ENCODE measurements at regions not wholly inside any gene's neighbourhood (a gene's known extent, or its start where the extent isn't known, plus 50 kb on each side); places are given as distances from the start of the nearest gene placed in this dataset.

DNA sequence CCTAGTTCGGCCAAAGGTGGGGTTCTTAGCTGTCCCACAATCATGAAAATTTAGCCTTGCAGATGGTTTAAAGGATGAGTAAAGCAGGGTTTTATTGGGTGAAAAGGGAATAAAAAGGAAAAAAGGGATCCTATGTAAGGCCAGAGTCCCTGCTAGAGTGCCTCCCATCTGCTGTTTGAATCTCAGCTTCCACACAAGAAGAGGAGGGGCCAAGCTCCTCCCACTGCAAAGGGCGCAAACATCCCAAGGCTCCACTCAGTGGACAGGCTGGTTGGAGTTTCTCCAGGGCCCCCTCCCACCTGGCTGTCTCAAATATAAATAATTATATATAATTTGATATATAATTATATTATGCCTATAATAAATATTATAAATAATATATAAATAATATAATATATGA, 1272.1 kb upstream of the PCDH20 start:
- H3F3A ChIP-seq (ENCODE audit: low read depth): no peaks in the 10 kb centered on the region
- no peak overlapping the region for H2AFZ ChIP-seq (ENCODE audit: low read length)
- no peaks in the 10 kb centered on the region for H3K36me3 ChIP-seq (ENCODE audit: insufficient read depth, low read length)
- H3K9me3 ChIP-seq (ENCODE audit: insufficient read depth, low read depth, low read length): no peaks in the 10 kb centered on the region
- no peaks in the 10 kb centered on the region for H3K9me2 ChIP-seq (replicated peaks; ENCODE audit: low read depth, low read length)
- H3K4me1 ChIP-seq (ENCODE audit: insufficient read depth, low read length, poor library complexity, severe bottlenecking): no peaks in the 10 kb centered on the region
- H3K4me3 ChIP-seq (ENCODE audit: low read length, poor library complexity, severe bottlenecking): no peak overlapping the region
- H3K27me3 ChIP-seq (ENCODE audit: insufficient read depth, low read length, poor library complexity, severe bottlenecking): no peaks in the 10 kb centered on the region
- no peak overlapping the region for H3K9ac ChIP-seq (ENCODE audit: low read depth, low read length, poor library complexity, severe bottlenecking)
- H3K79me2 ChIP-seq (ENCODE audit: insufficient read depth, low read length): no peaks in the 10 kb centered on the region
- H4K20me1 ChIP-seq (ENCODE audit: insufficient read depth, low read length, poor library complexity, severe bottlenecking): no peaks in the 10 kb centered on the region
- TF ChIP-seq EZH2phosphoT487 (IDR thresholded peaks at IDR 0.05; ENCODE audit: borderline replicate concordance) (no peak), CTCF (conservative IDR thresholded peaks at IDR 0.05; ENCODE audit: low read length) (no peak)
- no peak overlapping the region for H3K4me2 ChIP-seq (ENCODE audit: low read depth, low read length, poor library complexity, severe bottlenecking)

GRCh38 chr13:62684359-62684758, 1268.7 kb upstream of the PCDH20 start:
- H3K4me3 ChIP-seq (ENCODE audit: low read length, poor library complexity, severe bottlenecking): no peak overlapping the region
- H2AFZ ChIP-seq (ENCODE audit: low read length): no peak overlapping the region
- H3K36me3 ChIP-seq (ENCODE audit: insufficient read depth, low read length): no peaks in the 10 kb centered on the region
- H3K9me3 ChIP-seq (ENCODE audit: insufficient read depth, low read depth, low read length): no peaks in the 10 kb centered on the region
- no peaks in the 10 kb centered on the region for H3K27me3 ChIP-seq (ENCODE audit: insufficient read depth, low read length, poor library complexity, severe bottlenecking)
- no peak overlapping the region for H3K9ac ChIP-seq (ENCODE audit: low read depth, low read length, poor library complexity, severe bottlenecking)
- H3K9me2 ChIP-seq (replicated peaks; ENCODE audit: low read depth, low read length): no peaks in the 10 kb centered on the region
- H3K4me2 ChIP-seq (ENCODE audit: low read depth, low read length, poor library complexity, severe bottlenecking): no peak overlapping the region
- no peak for TF ChIP-seq CTCF (conservative IDR thresholded peaks at IDR 0.05; ENCODE audit: low read length)
- TF ChIP-seq EZH2phosphoT487 (IDR thresholded peaks at IDR 0.05; ENCODE audit: borderline replicate concordance): no peak
- no peaks in the 10 kb centered on the region for H3F3A ChIP-seq (ENCODE audit: low read depth)
- no peaks in the 10 kb centered on the region for H3K79me2 ChIP-seq (ENCODE audit: insufficient read depth, low read length)
- no peaks in the 10 kb centered on the region for H3K4me1 ChIP-seq (ENCODE audit: insufficient read depth, low read length, poor library complexity, severe bottlenecking)
- H4K20me1 ChIP-seq (ENCODE audit: insufficient read depth, low read length, poor library complexity, severe bottlenecking): no peaks in the 10 kb centered on the region

DNA sequence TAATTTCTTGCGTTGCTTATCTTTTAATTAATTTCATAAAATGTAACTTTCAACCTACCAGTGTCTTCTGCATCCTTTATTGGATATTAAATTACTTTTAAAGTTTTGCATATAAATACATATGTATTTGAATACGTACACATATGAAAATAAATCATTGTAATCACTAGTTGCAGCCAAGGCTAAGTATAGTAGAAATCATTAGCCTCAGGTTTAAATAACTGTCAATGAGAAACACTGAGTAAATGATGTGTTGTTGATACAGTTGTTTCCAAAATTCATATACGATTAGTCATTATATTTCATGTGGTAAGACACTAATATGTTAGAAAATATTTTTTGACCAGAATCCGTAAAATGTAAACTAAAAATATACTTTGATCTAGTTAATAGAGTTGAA, 1267.1 kb upstream of the PCDH20 start:
- Histone ChIP-seq H3K36me3 (ENCODE audit: insufficient read depth, low read length) (no peaks in the 10 kb centered on the region), H3K9ac (ENCODE audit: low read depth, low read length, poor library complexity, severe bottlenecking) (no peak overlapping the region), H3K4me2 (ENCODE audit: low read depth, low read length, poor library complexity, severe bottlenecking) (no peak overlapping the region), H2AFZ (ENCODE audit: low read length) (no peak overlapping the region), H3K79me2 (ENCODE audit: insufficient read depth, low read length) (no peaks in the 10 kb centered on the region), H3F3A (ENCODE audit: low read depth) (no peaks in the 10 kb centered on the region), H3K4me3 (ENCODE audit: low read length, poor library complexity, severe bottlenecking) (no peak overlapping the region), H3K27me3 (ENCODE audit: insufficient read depth, low read length, poor library complexity, severe bottlenecking) (no peaks in the 10 kb centered on the region), H4K20me1 (ENCODE audit: insufficient read depth, low read length, poor library complexity, severe bottlenecking) (no peaks in the 10 kb centered on the region), H3K9me2 (replicated peaks; ENCODE audit: low read depth, low read length) (no peaks in the 10 kb centered on the region), H3K9me3 (ENCODE audit: insufficient read depth, low read depth, low read length) (no peaks in the 10 kb centered on the region), H3K4me1 (ENCODE audit: insufficient read depth, low read length, poor library complexity, severe bottlenecking) (no peaks in the 10 kb centered on the region)
- no peak for TF ChIP-seq CTCF (conservative IDR thresholded peaks at IDR 0.05; ENCODE audit: low read length)
- no peak for TF ChIP-seq EZH2phosphoT487 (IDR thresholded peaks at IDR 0.05; ENCODE audit: borderline replicate concordance)

Data from Loucy (cell line).